Loucy (cell line): ENCODE measurements at regions not wholly inside any gene's neighbourhood (a gene's known extent, or its start where the extent isn't known, plus 50 kb on each side); places are given as distances from the start of the nearest gene placed in this dataset.

Experiments used
- CTCF ChIP-seq: fragments of 200-600 bp; sonication (generic); conservative IDR thresholded peaks from 2 replicates; pipeline ENCODE4 v1.5.1; 2014; ENCODE audit warnings: mild to moderate bottlenecking, antibody characterized with exemption, low read length
- EZH2phosphoT487 ChIP-seq: fragments of 200-600 bp; IDR thresholded peaks from 2 replicates; pipeline ENCODE4 v1.6.1; 2018; ENCODE audit warnings: antibody characterized with exemption, mild to moderate bottlenecking, moderate library complexity, borderline replicate concordance

DNA sequence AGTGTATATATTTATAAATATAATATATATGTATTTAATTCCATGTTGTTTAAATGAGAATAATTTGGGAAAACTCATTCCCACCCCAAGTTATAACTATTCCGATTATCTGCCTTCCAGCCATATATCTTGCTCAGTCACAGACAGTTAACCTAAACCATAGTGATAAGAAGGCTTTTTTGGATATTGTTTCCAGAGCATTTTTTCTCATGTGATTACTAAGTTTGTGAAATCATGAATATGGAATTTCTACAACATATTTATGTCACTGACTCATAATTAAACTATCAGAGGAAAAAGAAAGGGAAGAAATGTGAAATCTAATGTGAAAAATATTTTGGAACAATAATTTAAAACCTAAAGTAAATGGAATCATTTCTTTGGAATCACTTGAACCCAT is 1163.5 kb upstream of the PABPC4L start:
- TF ChIP-seq CTCF (no peak), EZH2phosphoT487 (no peak)
